ENCODE measurements at regions not wholly inside any gene's neighbourhood (a gene's known extent, or its start where the extent isn't known, plus 50 kb on each side); places are given as distances from the start of the nearest gene placed in this dataset.

DNA sequence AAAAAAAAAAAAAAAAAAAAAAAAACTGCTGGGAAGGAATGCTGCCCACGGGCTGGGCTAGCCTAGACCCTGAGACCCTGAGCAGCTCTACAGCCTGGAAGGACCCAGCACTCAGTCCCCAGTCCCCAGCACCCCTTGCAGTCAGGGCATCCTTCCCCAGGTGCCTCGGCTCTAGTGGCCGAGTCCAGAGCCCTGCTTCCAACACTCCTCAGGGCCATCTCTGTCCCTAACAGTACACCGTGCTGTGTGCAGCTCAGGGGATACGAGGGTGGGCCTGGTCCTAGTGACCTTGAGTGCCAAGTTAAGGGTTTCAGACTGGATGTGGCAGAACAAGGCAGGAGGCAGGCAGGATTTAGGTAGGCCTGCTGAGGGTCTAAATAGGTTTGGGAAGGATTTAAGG, 50.2 kb upstream of the LRP8 start:
- TF ChIP-seq, protein P1, sequence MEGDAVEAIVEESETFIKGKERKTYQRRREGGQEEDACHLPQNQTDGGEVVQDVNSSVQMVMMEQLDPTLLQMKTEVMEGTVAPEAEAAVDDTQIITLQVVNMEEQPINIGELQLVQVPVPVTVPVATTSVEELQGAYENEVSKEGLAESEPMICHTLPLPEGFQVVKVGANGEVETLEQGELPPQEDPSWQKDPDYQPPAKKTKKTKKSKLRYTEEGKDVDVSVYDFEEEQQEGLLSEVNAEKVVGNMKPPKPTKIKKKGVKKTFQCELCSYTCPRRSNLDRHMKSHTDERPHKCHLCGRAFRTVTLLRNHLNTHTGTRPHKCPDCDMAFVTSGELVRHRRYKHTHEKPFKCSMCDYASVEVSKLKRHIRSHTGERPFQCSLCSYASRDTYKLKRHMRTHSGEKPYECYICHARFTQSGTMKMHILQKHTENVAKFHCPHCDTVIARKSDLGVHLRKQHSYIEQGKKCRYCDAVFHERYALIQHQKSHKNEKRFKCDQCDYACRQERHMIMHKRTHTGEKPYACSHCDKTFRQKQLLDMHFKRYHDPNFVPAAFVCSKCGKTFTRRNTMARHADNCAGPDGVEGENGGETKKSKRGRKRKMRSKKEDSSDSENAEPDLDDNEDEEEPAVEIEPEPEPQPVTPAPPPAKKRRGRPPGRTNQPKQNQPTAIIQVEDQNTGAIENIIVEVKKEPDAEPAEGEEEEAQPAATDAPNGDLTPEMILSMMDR (IDR thresholded peaks at IDR 0.05; ENCODE audit: poor library complexity, severe bottlenecking): no peak
- DNase-seq (ENCODE audit: low spot score): peak; percentile 10
- Histone ChIP-seq H3K4me3 (ENCODE audit: severe bottlenecking) (no peak overlapping the region), H3K4me1 (ENCODE audit: insufficient read depth, poor library complexity, severe bottlenecking) (peaks cover 6% of the 10 kb centered on the region), H3K27ac (ENCODE audit: poor library complexity, severe bottlenecking) (no peak overlapping the region), H3K9me3 (ENCODE audit: severe bottlenecking) (no peaks in the 10 kb centered on the region), H3K27me3 (ENCODE audit: insufficient read depth, poor library complexity, severe bottlenecking) (no peaks in the 10 kb centered on the region), H3K36me3 (ENCODE audit: low read depth) (no peaks in the 10 kb centered on the region)
- ATAC-seq (ENCODE audit: low read depth): no peak

DNA sequence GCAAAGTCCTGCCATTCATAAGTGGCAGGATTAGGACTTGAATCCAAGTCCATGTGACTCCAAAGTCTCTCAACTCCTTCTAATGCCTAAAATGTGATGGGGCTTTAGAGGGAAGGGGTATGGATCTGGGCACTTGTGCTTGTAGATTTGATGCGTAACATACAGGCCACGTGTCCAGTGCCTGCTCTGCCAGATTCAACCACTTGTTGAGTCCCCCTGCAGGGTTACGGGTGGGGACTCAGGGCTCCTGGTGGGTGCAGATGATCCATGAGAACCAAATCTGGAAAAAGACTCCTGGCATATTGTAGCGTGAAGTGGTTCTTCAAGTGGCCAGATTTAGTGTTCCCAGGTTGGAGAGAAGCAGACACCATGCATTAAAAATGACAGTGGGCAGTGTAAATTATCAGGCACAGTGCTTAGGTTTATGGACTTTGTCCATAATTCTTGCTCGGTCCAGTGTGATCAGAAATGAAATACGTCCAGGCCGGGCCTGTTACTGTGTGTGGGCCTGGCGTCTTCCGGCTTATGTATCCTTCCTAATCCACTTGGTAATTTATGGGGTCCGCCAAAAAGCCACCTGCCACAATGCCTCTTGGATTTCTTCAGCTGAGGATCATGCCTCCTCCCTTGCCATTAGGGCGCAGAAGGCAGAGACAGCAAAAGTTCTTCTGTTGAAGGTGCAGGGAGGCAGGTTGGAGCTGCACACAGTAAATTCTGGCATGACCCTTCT, 51.2 kb upstream of the LRP8 start:
- Histone ChIP-seq H3K27ac (ENCODE audit: poor library complexity, severe bottlenecking) (no peak overlapping the region), H3K4me3 (ENCODE audit: severe bottlenecking) (no peak overlapping the region), H3K27me3 (ENCODE audit: insufficient read depth, poor library complexity, severe bottlenecking) (no peaks in the 10 kb centered on the region), H3K36me3 (ENCODE audit: low read depth) (no peaks in the 10 kb centered on the region), H3K9me3 (ENCODE audit: severe bottlenecking) (no peaks in the 10 kb centered on the region), H3K4me1 (ENCODE audit: insufficient read depth, poor library complexity, severe bottlenecking) (peaks cover 6% of the 10 kb centered on the region)
- ATAC-seq (ENCODE audit: low read depth) (no peak), DNase-seq (ENCODE audit: low spot score) (peak; percentile 15)
- TF ChIP-seq, protein P1 (IDR thresholded peaks at IDR 0.05; ENCODE audit: poor library complexity, severe bottlenecking): no peak

DNA sequence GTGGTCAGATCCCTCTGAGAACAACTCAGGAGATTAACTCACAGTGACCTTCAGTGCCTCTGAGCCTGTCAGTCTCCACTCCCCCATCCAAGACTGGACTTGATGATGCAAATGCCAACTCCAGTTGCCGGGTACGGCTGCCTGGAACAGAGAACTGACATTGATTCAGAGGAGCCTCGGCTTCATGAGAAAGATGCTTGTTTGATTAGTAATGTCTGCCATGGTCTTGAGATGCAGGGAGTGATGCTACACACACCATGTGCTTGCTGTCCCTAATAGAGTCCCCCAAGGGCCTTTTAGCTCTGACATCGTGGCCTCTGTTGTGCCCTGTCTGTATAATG, 51.8 kb upstream of the LRP8 start:
- ATAC-seq (ENCODE audit: low read depth) (no peak), DNase-seq (ENCODE audit: low spot score) (no peak)
- no peak overlapping the region for H3K27ac ChIP-seq (ENCODE audit: poor library complexity, severe bottlenecking)
- no peak overlapping the region for H3K4me3 ChIP-seq (ENCODE audit: severe bottlenecking)
- no peaks in the 10 kb centered on the region for H3K36me3 ChIP-seq (ENCODE audit: low read depth)
- peaks cover 6% of the 10 kb centered on the region for H3K4me1 ChIP-seq (ENCODE audit: insufficient read depth, poor library complexity, severe bottlenecking)
- no peaks in the 10 kb centered on the region for H3K9me3 ChIP-seq (ENCODE audit: severe bottlenecking)
- no peaks in the 10 kb centered on the region for H3K27me3 ChIP-seq (ENCODE audit: insufficient read depth, poor library complexity, severe bottlenecking)
- TF ChIP-seq, protein P1 (IDR thresholded peaks at IDR 0.05; ENCODE audit: poor library complexity, severe bottlenecking): no peak

DNA sequence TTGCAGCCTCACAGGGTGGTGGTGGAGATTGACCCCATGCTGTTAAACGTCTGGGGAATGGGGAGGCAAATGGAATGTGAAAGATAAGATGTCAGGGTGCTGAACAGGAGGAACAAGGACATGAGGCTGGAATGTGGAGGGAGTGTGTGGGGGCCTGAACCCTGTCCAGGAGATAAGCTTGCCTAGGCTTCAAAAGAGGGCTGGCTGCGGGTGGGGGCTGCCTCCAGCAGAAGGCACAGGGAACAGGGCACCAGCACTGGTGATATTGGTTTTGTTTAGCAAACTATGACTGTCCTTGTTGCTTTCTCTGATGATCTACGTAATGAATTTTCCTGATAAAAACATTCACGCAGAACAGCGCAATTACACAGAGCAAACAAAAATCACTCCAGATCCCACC, 52.4 kb upstream of the LRP8 start:
- H3K36me3 ChIP-seq (ENCODE audit: low read depth): no peaks in the 10 kb centered on the region
- ATAC-seq (ENCODE audit: low read depth) (no peak), DNase-seq (ENCODE audit: low spot score) (peak; percentile 19)
- no peak overlapping the region for H3K27ac ChIP-seq (ENCODE audit: poor library complexity, severe bottlenecking)
- TF ChIP-seq, protein P1 (IDR thresholded peaks at IDR 0.05; ENCODE audit: poor library complexity, severe bottlenecking): no peak
- peaks cover 6% of the 10 kb centered on the region for H3K4me1 ChIP-seq (ENCODE audit: insufficient read depth, poor library complexity, severe bottlenecking)
- no peak overlapping the region for H3K4me3 ChIP-seq (ENCODE audit: severe bottlenecking)
- H3K9me3 ChIP-seq (ENCODE audit: severe bottlenecking): no peaks in the 10 kb centered on the region
- H3K27me3 ChIP-seq (ENCODE audit: insufficient read depth, poor library complexity, severe bottlenecking): no peaks in the 10 kb centered on the region

DNA sequence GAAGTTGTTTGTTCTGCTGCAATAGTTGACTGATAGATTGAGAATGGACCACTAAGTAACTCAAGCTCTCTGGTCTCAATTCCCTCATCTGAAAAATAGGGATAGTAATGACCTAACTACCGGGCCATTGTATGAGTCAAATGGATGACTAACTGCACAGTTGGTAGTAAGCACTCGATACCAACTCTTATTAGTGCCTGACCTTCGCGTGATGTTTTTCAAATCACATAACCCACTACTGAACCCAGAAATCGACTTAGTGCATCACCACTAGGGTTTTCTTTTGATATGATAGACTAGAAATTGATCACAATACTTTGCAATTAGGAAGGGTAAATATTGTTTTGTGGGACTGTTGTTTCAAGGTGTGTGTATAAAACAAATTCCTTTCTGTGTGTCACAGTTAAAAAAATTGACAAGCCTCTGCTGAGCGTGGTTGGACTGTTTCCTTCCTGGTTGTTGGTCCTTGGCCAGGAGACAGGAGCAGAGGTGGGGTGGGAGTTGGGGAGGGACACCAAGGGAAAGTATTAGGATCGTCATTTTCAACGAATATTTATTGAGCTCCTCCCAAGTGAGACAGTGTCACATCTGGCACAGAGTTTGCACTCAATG, 54.0 kb upstream of the LRP8 start:
- H3K36me3 ChIP-seq (ENCODE audit: low read depth): no peaks in the 10 kb centered on the region
- peaks cover 6% of the 10 kb centered on the region for H3K4me1 ChIP-seq (ENCODE audit: insufficient read depth, poor library complexity, severe bottlenecking)
- TF ChIP-seq, protein P1 (IDR thresholded peaks at IDR 0.05; ENCODE audit: poor library complexity, severe bottlenecking): no peak
- H3K27me3 ChIP-seq (ENCODE audit: insufficient read depth, poor library complexity, severe bottlenecking): no peaks in the 10 kb centered on the region
- no peak for DNase-seq (ENCODE audit: low spot score)
- peak; percentile 87 for ATAC-seq (ENCODE audit: low read depth)
- no peaks in the 10 kb centered on the region for H3K9me3 ChIP-seq (ENCODE audit: severe bottlenecking)
- no peak overlapping the region for H3K4me3 ChIP-seq (ENCODE audit: severe bottlenecking)
- no peak overlapping the region for H3K27ac ChIP-seq (ENCODE audit: poor library complexity, severe bottlenecking)
